PC-9 (cell line): ENCODE measurements at regions not wholly inside any gene's neighbourhood (a gene's known extent, or its start where the extent isn't known, plus 50 kb on each side); places are given as distances from the start of the nearest gene placed in this dataset.

ENCODE experiments used
- BruUV-seq: library from RNA; stranded (reverse); fragments of 400-500 nt; replicated peaks from 2 replicates; lab custom pipeline; 2021; lab: Mats Ljungman, UMichigan
- CTCF ChIA-PET: fragments of 300-600 bp; sonication (Branson Sonifier 250); formaldehyde crosslinking; loops from one replicate; lab custom pipeline; 2022; ENCODE audit warnings: antibody characterized with exemption; lab: Charles Lee
- POLR2A ChIA-PET: fragments of 300-600 bp; sonication (Branson Sonifier 250); formaldehyde crosslinking; loops from one replicate; lab custom pipeline; 2022; ENCODE audit warnings: antibody characterized with exemption; ENCODE audit not compliant: unreplicated experiment; lab: Charles Lee
- DNase-seq, 2 experiments: peaks; one replicate each; pipeline versions ENCODE4 v3.0.0 to v3.0.0-alpha.2; 2015 to 2022; ENCODE audit warnings: mixed read lengths in 1 of 2
- H2AFZ ChIP-seq: fragments of 200-600 bp; sonication (generic); 2 replicates; pipeline ENCODE4 v1.8.1; 2017; ENCODE audit warnings: antibody characterized with exemption
- H3F3A ChIP-seq: fragments of 200-600 bp; sonication (generic); 2 replicates; pipeline ENCODE4 v1.8.1; 2017; ENCODE audit warnings: antibody characterized with exemption, mild to moderate bottlenecking, low read depth; ENCODE audit not compliant: insufficient read depth
- H3K27ac ChIP-seq: fragments of 200-600 bp; sonication (generic); 2 replicates; pipeline ENCODE4 v1.6.1; 2016; ENCODE audit warnings: mixed run types
- H3K27me3 ChIP-seq: fragments of 200-600 bp; sonication (generic); 2 replicates; pipeline ENCODE4 v1.6.1; 2016; ENCODE audit warnings: low read depth, mixed run types; ENCODE audit not compliant: insufficient read depth
- H3K36me3 ChIP-seq: fragments of 200-600 bp; sonication (generic); 2 replicates; pipeline ENCODE4 v1.6.1; 2016; ENCODE audit warnings: low read depth, mixed run types
- H3K4me1 ChIP-seq: fragments of 200-600 bp; sonication (generic); replicated peaks from 2 replicates; pipeline ENCODE4 v1.6.1; 2016; ENCODE audit warnings: mixed run types; ENCODE audit not compliant: insufficient read depth
- H3K4me2 ChIP-seq: fragments of 200-600 bp; sonication (generic); 2 replicates; pipeline ENCODE4 v1.6.1; 2017; ENCODE audit warnings: mixed run types
- H3K4me3 ChIP-seq: fragments of 200-600 bp; sonication (generic); 2 replicates; pipeline ENCODE4 v1.6.1; 2016; ENCODE audit warnings: mixed run types
- H3K79me2 ChIP-seq: fragments of 200-600 bp; sonication (generic); 2 replicates; pipeline ENCODE4 v1.6.1; 2017; ENCODE audit warnings: low read depth, mixed run types
- H3K9me2 ChIP-seq: fragments of 200-600 bp; sonication (generic); 2 replicates; pipeline ENCODE4 v1.8.1; 2017; ENCODE audit warnings: mild to moderate bottlenecking; ENCODE audit not compliant: insufficient read depth
- H3K9me3 ChIP-seq: fragments of 200-600 bp; sonication (generic); 2 replicates; pipeline ENCODE4 v1.8.1; 2016; ENCODE audit warnings: low read depth; ENCODE audit not compliant: insufficient read depth
- H4K20me1 ChIP-seq: fragments of 200-600 bp; sonication (generic); 2 replicates; pipeline ENCODE4 v1.8.1; 2017; ENCODE audit not compliant: insufficient read depth
- CTCF ChIP-seq: fragments of 200-600 bp; sonication (generic); conservative IDR thresholded peaks from 2 replicates; pipeline ENCODE4 v1.6.1; 2017; ENCODE audit warnings: mixed run types, antibody characterized with exemption, mild to moderate bottlenecking, moderate library complexity
- EZH2 ChIP-seq: fragments of 200-600 bp; sonication (generic); IDR thresholded peaks from 2 replicates; pipeline ENCODE4 v1.8.0; 2017; ENCODE audit warnings: antibody characterized with exemption, low read depth
- intact Hi-C: fragments of 100-400 bp; cut with micrococcal nuclease; formaldehyde crosslinking; loops from one replicate; pipeline ENCODE4 v1.10.0; 2022; ENCODE audit not compliant: unreplicated experiment

GRCh38 chr4:66769441-66769840 lies 775.9 kb downstream of the CENPC start:
- no TSS peak for BruUV-seq
- Histone ChIP-seq H3K9me3 (no peaks in the 10 kb centered on the region), H3K9me2 (no peaks in the 10 kb centered on the region), H2AFZ (no peak overlapping the region), H3K4me1 (no peaks in the 10 kb centered on the region), H3K27me3 (no peaks in the 10 kb centered on the region), H3K79me2 (no peaks in the 10 kb centered on the region), H4K20me1 (no peaks in the 10 kb centered on the region), H3K4me2 (no peak overlapping the region), H3K36me3 (no peaks in the 10 kb centered on the region), H3F3A (no peaks in the 10 kb centered on the region), H3K27ac (no peak overlapping the region), H3K4me3 (no peak overlapping the region)
- CTCF ChIA-PET = no interaction called here
- POLR2A ChIA-PET = no interaction called here
- no peak for TF ChIP-seq EZH2
- no peak for TF ChIP-seq CTCF
- no peak for DNase-seq
- intact Hi-C loops = no loop called here

GRCh38 chr4:66767442-66767841 lies 777.9 kb downstream of the CENPC start:
- Histone ChIP-seq H3K4me3 (no peak overlapping the region), H3K4me1 (no peaks in the 10 kb centered on the region), H3F3A (no peaks in the 10 kb centered on the region), H3K79me2 (no peaks in the 10 kb centered on the region), H4K20me1 (no peaks in the 10 kb centered on the region), H3K27me3 (no peaks in the 10 kb centered on the region), H3K4me2 (no peak overlapping the region), H3K9me3 (no peaks in the 10 kb centered on the region), H3K36me3 (no peaks in the 10 kb centered on the region), H3K9me2 (no peaks in the 10 kb centered on the region), H3K27ac (no peak overlapping the region), H2AFZ (no peak overlapping the region)
- no peak for DNase-seq
- TF ChIP-seq EZH2 (no peak), CTCF (no peak)
- ChIA-PET POLR2A (no interaction called here), CTCF (no interaction called here)
- intact Hi-C loops = no loop called here
- BruUV-seq = no TSS peak

- CTCF ChIA-PET = no interaction called here
- Histone ChIP-seq H3K4me1 (no peaks in the 10 kb centered on the region), H3K27me3 (no peaks in the 10 kb centered on the region), H4K20me1 (no peaks in the 10 kb centered on the region), H3K36me3 (no peaks in the 10 kb centered on the region), H3K4me3 (no peak overlapping the region), H3K79me2 (no peaks in the 10 kb centered on the region), H3K9me2 (no peaks in the 10 kb centered on the region), H3K27ac (no peak overlapping the region), H3K4me2 (no peak overlapping the region), H3F3A (no peaks in the 10 kb centered on the region), H2AFZ (no peak overlapping the region), H3K9me3 (no peaks in the 10 kb centered on the region)
- intact Hi-C loops = no loop called here
- POLR2A ChIA-PET = no interaction called here
- TF ChIP-seq EZH2 = no peak
- TF ChIP-seq CTCF = no peak
- DNase-seq = no peak
- no TSS peak for BruUV-seq
Observed at GRCh38 chr4:66766557-66766956, 778.7 kb downstream of the CENPC start.
